ENCODE measurements at regions not wholly inside any gene's neighbourhood (a gene's known extent, or its start where the extent isn't known, plus 50 kb on each side); places are given as distances from the start of the nearest gene placed in this dataset.

DNA sequence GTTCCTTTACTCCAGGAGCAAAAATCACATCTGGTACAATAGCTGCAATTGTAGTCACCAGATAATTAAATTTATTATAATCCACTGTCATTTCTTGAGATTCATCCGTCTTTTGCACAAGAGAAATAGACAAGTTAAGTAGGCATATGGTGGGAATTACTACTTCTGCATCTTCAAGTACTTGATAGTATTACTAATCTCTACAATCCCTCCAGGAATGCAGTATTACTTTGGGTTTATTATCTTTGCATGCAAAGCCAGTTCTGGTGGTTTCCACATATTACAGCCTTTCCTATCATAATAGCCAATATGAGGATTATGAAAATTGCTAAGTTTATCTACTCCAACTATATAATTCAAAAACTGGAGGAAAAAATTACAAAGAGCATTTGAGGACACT is 254.1 kb downstream of the IKZF2 start:
- TF ChIP-seq POLR2A (IDR thresholded peaks at IDR 0.05; ENCODE audit: low read depth, low read length): no peak
- TF ChIP-seq, protein P1, sequence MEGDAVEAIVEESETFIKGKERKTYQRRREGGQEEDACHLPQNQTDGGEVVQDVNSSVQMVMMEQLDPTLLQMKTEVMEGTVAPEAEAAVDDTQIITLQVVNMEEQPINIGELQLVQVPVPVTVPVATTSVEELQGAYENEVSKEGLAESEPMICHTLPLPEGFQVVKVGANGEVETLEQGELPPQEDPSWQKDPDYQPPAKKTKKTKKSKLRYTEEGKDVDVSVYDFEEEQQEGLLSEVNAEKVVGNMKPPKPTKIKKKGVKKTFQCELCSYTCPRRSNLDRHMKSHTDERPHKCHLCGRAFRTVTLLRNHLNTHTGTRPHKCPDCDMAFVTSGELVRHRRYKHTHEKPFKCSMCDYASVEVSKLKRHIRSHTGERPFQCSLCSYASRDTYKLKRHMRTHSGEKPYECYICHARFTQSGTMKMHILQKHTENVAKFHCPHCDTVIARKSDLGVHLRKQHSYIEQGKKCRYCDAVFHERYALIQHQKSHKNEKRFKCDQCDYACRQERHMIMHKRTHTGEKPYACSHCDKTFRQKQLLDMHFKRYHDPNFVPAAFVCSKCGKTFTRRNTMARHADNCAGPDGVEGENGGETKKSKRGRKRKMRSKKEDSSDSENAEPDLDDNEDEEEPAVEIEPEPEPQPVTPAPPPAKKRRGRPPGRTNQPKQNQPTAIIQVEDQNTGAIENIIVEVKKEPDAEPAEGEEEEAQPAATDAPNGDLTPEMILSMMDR (IDR thresholded peaks at IDR 0.05; ENCODE audit: extremely low read depth in 1 of 2, insufficient read depth in 1 of 2, low read depth in 1 of 2, low read length in 2 of 2): no peak
- TF ChIP-seq MYC (IDR thresholded peaks at IDR 0.05; ENCODE audit: low read depth, low read length): no peak
- no peak for TF ChIP-seq FOS (IDR thresholded peaks at IDR 0.05; ENCODE audit: borderline replicate concordance, insufficient read depth, low read length)
- TF ChIP-seq, protein P2, sequence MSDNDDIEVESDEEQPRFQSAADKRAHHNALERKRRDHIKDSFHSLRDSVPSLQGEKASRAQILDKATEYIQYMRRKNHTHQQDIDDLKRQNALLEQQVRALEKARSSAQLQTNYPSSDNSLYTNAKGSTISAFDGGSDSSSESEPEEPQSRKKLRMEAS (IDR thresholded peaks at IDR 0.05; ENCODE audit: insufficient read depth, insufficient read length): no peak
- TF ChIP-seq EZH2 (IDR thresholded peaks at IDR 0.05; ENCODE audit: borderline replicate concordance, low read depth, low read length, severe bottlenecking): no peak
- no peak for TF ChIP-seq POLR2AphosphoS5 (IDR thresholded peaks at IDR 0.05; ENCODE audit: insufficient read depth, low read depth, low read length)
